Keratinocyte (primary cell): ENCODE measurements at regions not wholly inside any gene's neighbourhood (a gene's known extent, or its start where the extent isn't known, plus 50 kb on each side); places are given as distances from the start of the nearest gene placed in this dataset.
"Not testable (repeated sequence)": the region's sequence is repeated elsewhere in the genome, so short reads cannot be mapped to it uniquely, and the experiment has no call there.

Source experiments
- DNase-seq: peaks from one replicate; pipeline ENCODE4 v3.0.0-alpha.2; 2011; ENCODE audit warnings: low read depth, missing footprints, low spot score
- FAIRE-seq: peaks from 2 replicates; lab custom pipeline; 2011; peaks lifted over from hg19 to GRCh38; lab: Jason Lieb, UNC
- H2AFZ ChIP-seq: 2 replicates; pipeline ENCODE4 v1.6.0; 2012; ENCODE audit warnings: low read length, control low read depth, inconsistent platforms; ENCODE audit not compliant: control insufficient read depth
- H3K27ac ChIP-seq: 2 replicates; pipeline ENCODE4 v1.5.1; 2011; ENCODE audit warnings: low read length; ENCODE audit not compliant: control insufficient read depth, insufficient read depth
- H3K27me3 ChIP-seq: 3 replicates; pipeline ENCODE4 v1.6.0; 2011; ENCODE audit warnings: low read length; ENCODE audit not compliant: control insufficient read depth, insufficient read depth; ENCODE audit errors: extremely low read depth
- H3K36me3 ChIP-seq, 2 experiments: 2 replicates in 1 of 2; 3 replicates in 1 of 2; pipeline ENCODE4 v1.5.1; 2011; ENCODE audit warnings: low read length in 2 of 2, mild to moderate bottlenecking in 1 of 2; ENCODE audit not compliant: control insufficient read depth in 2 of 2, insufficient read depth in 2 of 2; ENCODE audit errors: extremely low read depth in 1 of 2
- H3K4me1 ChIP-seq: 3 replicates; pipeline ENCODE4 v1.5.1; 2011; ENCODE audit warnings: low read length; ENCODE audit not compliant: control insufficient read depth, insufficient read depth; ENCODE audit errors: extremely low read depth
- H3K4me2 ChIP-seq: 3 replicates; pipeline ENCODE4 v1.6.0; 2011; ENCODE audit warnings: low read depth, low read length; ENCODE audit not compliant: control insufficient read depth, insufficient read depth; ENCODE audit errors: extremely low read depth
- H3K4me3 ChIP-seq, 3 experiments: fragments of 200-600 bp in 1 of 3; sonication (generic) in 1 of 3; 2 replicates in 2 of 3; 3 replicates in 1 of 3; pipeline ENCODE4 v1.5.1; 2011 to 2016; ENCODE audit warnings: low read length in 3 of 3, mild to moderate bottlenecking in 3 of 3, control low read depth in 2 of 3, inconsistent platforms in 1 of 3, low read depth in 1 of 3, mixed read lengths in 1 of 3, mixed run types in 1 of 3, moderate library complexity in 1 of 3; ENCODE audit not compliant: control insufficient read depth in 2 of 3, insufficient read depth in 2 of 3; ENCODE audit errors: extremely low read depth in 1 of 3
- H3K79me2 ChIP-seq: 2 replicates; pipeline ENCODE4 v1.6.0; 2012; ENCODE audit warnings: low read length; ENCODE audit not compliant: control insufficient read depth, insufficient read depth
- H3K9ac ChIP-seq: 3 replicates; pipeline ENCODE4 v1.6.0; 2011; ENCODE audit warnings: low read length; ENCODE audit not compliant: control insufficient read depth, insufficient read depth; ENCODE audit errors: extremely low read depth
- H3K9me1 ChIP-seq: 3 replicates; pipeline ENCODE4 v1.6.0; 2011; ENCODE audit warnings: low read length; ENCODE audit not compliant: control insufficient read depth, insufficient read depth; ENCODE audit errors: extremely low read depth
- H3K9me3 ChIP-seq: 2 replicates; pipeline ENCODE4 v1.5.1; 2012; ENCODE audit warnings: low read depth, low read length; ENCODE audit not compliant: control insufficient read depth
- H4K20me1 ChIP-seq: 3 replicates; pipeline ENCODE4 v1.6.0; 2011; ENCODE audit warnings: low read length; ENCODE audit not compliant: control insufficient read depth, insufficient read depth; ENCODE audit errors: extremely low read depth
- CTCF ChIP-seq, 3 experiments: IDR thresholded peaks in 1 of 3; conservative IDR thresholded peaks in 1 of 3; optimal IDR thresholded peaks in 1 of 3; 2 replicates in 2 of 3; 3 replicates in 1 of 3; pipeline versions ENCODE3 to v1.5.1; 2011; ENCODE audit warnings: low read length in 3 of 3, mild to moderate bottlenecking in 3 of 3, moderate library complexity in 2 of 3, control low read depth in 1 of 3, inconsistent platforms in 1 of 3; ENCODE audit not compliant: insufficient read depth in 2 of 3; ENCODE audit errors: extremely low read depth in 1 of 3
- EZH2 ChIP-seq: IDR thresholded peaks from one replicate; pipeline ENCODE4 v1.6.1; 2012; ENCODE audit warnings: inconsistent platforms, mild to moderate bottlenecking, low read length, moderate library complexity
- dilution Hi-C: fragments of 300-500 bp; cut with MboI; formaldehyde crosslinking; loops from one replicate; pipeline ENCODE4 v1.7.0; 2020; ENCODE audit warnings: low sequenced_read_pairs; ENCODE audit not compliant: extremely low pct_ligation_motif_present

- dilution Hi-C loops: no loop called here
- Histone ChIP-seq H4K20me1 (no peaks in the 10 kb centered on the region), H3K4me1 (no peaks in the 10 kb centered on the region), H3K27me3 (peaks cover 5% of the 10 kb centered on the region), H3K9me1 (no peaks in the 10 kb centered on the region), H3K4me3 (no peak overlapping the region), H3K4me2 (no peak overlapping the region), H3K36me3 (no peaks in the 10 kb centered on the region), H3K9ac (no peak overlapping the region), H2AFZ (no peak overlapping the region), H3K79me2 (no peaks in the 10 kb centered on the region), H3K9me3 (no peaks in the 10 kb centered on the region), H3K27ac (no peak overlapping the region)
- TF ChIP-seq EZH2 (no peak), CTCF (optimal IDR thresholded peaks at IDR 0.05 in 1 of 3, IDR thresholded peaks at IDR 0.05 in 1 of 3, conservative IDR thresholded peaks at IDR 0.05 in 1 of 3; ENCODE audit: extremely low read depth in 1 of 3, insufficient read depth in 2 of 3, low read length in 3 of 3) (no peak)
- DNase-seq (no peak), FAIRE-seq (no peak)
Observed at GRCh38 chr11:110514967-110515366, 85.2 kb downstream of the FDX1 start.

GRCh38 chr11:110517381-110517780, 87.6 kb downstream of the FDX1 start:
- H3K9me1 ChIP-seq, H4K20me1 ChIP-seq, H3K9ac ChIP-seq, H3K4me2 ChIP-seq, H2AFZ ChIP-seq, H3K4me3 ChIP-seq, H3K36me3 ChIP-seq, H3K79me2 ChIP-seq, H3K27me3 ChIP-seq, DNase-seq, H3K27ac ChIP-seq, H3K9me3 ChIP-seq, FAIRE-seq, H3K4me1 ChIP-seq, dilution Hi-C loops: not testable (repeated sequence)

- H3K4me3 ChIP-seq: no peak overlapping the region
- no peak overlapping the region for H3K27ac ChIP-seq
- no peak overlapping the region for H2AFZ ChIP-seq
- DNase-seq (no peak), FAIRE-seq (no peak)
- no peaks in the 10 kb centered on the region for H3K79me2 ChIP-seq
- H3K27me3 ChIP-seq: no peaks in the 10 kb centered on the region
- H3K4me2 ChIP-seq: no peak overlapping the region
- no peaks in the 10 kb centered on the region for H3K36me3 ChIP-seq
- dilution Hi-C loops: no loop called here
- no peaks in the 10 kb centered on the region for H3K4me1 ChIP-seq
- no peak overlapping the region for H3K9ac ChIP-seq
- H4K20me1 ChIP-seq: no peaks in the 10 kb centered on the region
- TF ChIP-seq EZH2: no peak
- TF ChIP-seq CTCF (optimal IDR thresholded peaks at IDR 0.05 in 1 of 3, IDR thresholded peaks at IDR 0.05 in 1 of 3, conservative IDR thresholded peaks at IDR 0.05 in 1 of 3; ENCODE audit: extremely low read depth in 1 of 3, insufficient read depth in 2 of 3, low read length in 3 of 3): no peak
- H3K9me1 ChIP-seq: no peaks in the 10 kb centered on the region
- no peaks in the 10 kb centered on the region for H3K9me3 ChIP-seq
Observed at GRCh38 chr11:110518809-110519514, 89.2 kb downstream of the FDX1 start.
